GM10248 (cell line): ENCODE measurements at regions not wholly inside any gene's neighbourhood (a gene's known extent, or its start where the extent isn't known, plus 50 kb on each side); places are given as distances from the start of the nearest gene placed in this dataset.

Experiments
- CTCF ChIA-PET: fragments of 300-600 bp; sonication (Branson Sonifier 250); formaldehyde crosslinking; extraction: SDS; loops from one replicate; lab custom pipeline; 2021; ENCODE audit warnings: antibody characterized with exemption; lab: Yijun Ruan, JAX
- POLR2A ChIA-PET: fragments of 350-650 bp; sonication (Branson Sonifier 250); formaldehyde crosslinking; extraction: SDS; loops from one replicate; lab custom pipeline; 2020; ENCODE audit warnings: antibody characterized with exemption; lab: Yijun Ruan, JAX
- DNase-seq: peaks from one replicate; pipeline ENCODE4 v3.0.0; 2012; ENCODE audit errors: extremely low spot score
- TF ChIP-seq, protein P1 (sequence below): IDR thresholded peaks from 2 replicates; pipeline ENCODE4 v1.5.1; 2012; ENCODE audit warnings: mild to moderate bottlenecking, low read depth; ENCODE audit errors: extremely low read depth, missing control alignments, control extremely low read depth

DNA sequence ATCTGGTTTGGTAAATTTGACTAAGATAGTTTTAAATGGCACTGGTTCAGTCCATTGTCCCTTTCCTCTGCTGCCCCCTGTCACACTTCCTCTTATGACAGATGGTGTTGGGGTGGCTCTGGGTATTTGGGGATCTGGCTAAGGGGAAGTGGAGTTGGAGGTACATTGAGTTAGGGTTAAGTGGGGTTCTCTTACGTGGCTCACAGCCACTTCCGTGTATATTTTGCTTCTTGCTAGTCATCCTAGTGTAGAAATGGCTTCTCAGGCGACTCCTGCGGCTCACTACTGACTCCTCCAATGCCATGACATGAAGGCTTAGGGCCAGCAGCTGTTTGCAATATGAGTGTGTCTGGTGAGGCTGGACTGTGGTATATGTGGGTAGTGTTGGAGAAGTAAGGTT is 187.0 kb downstream of the HAUS1 start:
- TF ChIP-seq, protein P1, sequence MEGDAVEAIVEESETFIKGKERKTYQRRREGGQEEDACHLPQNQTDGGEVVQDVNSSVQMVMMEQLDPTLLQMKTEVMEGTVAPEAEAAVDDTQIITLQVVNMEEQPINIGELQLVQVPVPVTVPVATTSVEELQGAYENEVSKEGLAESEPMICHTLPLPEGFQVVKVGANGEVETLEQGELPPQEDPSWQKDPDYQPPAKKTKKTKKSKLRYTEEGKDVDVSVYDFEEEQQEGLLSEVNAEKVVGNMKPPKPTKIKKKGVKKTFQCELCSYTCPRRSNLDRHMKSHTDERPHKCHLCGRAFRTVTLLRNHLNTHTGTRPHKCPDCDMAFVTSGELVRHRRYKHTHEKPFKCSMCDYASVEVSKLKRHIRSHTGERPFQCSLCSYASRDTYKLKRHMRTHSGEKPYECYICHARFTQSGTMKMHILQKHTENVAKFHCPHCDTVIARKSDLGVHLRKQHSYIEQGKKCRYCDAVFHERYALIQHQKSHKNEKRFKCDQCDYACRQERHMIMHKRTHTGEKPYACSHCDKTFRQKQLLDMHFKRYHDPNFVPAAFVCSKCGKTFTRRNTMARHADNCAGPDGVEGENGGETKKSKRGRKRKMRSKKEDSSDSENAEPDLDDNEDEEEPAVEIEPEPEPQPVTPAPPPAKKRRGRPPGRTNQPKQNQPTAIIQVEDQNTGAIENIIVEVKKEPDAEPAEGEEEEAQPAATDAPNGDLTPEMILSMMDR: no peak
- ChIA-PET POLR2A (no interaction called here), CTCF (interaction anchor here (1.1 to 2.5 kb wide), 3 partner anchors 9 to 118 kb away, joined by 3 to 19 read pairs (median 3); no protein-coding TSS in a partner anchor)
- no peak for DNase-seq

- CTCF ChIA-PET: no interaction called here
- DNase-seq: no peak
- POLR2A ChIA-PET: no interaction called here
- TF ChIP-seq, protein P1: no peak
These were observed 189.6 kb downstream of the HAUS1 start for GRCh38 chr18:46293742-46294181.

GRCh38 chr18:46294318-46294717 is 190.1 kb downstream of the HAUS1 start:
- TF ChIP-seq, protein P1: no peak
- no peak for DNase-seq
- ChIA-PET CTCF (no interaction called here), POLR2A (no interaction called here)

- no peak for DNase-seq
- ChIA-PET CTCF (no interaction called here), POLR2A (no interaction called here)
- TF ChIP-seq, protein P1: no peak
These were observed 190.6 kb downstream of the HAUS1 start for GRCh38 chr18:46294751-46295150.

DNA sequence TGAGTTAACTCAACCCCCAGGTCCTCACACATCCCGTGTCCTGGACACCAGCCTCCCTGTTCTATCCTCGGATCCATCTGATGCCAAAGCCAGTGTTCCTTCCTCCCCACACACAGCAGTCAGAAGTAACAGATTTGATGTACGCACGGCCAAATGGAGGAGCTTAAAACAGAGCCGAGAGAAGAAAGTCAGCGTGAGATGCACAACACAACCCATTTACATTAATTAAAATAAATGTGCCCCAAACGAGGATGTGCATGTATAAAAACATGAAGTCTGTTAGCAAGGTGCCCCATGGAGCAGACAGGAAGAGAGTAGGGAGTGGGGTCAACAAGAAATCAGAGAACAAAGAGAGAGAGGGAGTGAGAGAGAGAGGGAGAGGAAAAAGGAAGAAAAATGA is 191.2 kb downstream of the HAUS1 start:
- CTCF ChIA-PET: no interaction called here
- TF ChIP-seq, protein P1: no peak
- no peak for DNase-seq
- POLR2A ChIA-PET: no interaction called here

DNA sequence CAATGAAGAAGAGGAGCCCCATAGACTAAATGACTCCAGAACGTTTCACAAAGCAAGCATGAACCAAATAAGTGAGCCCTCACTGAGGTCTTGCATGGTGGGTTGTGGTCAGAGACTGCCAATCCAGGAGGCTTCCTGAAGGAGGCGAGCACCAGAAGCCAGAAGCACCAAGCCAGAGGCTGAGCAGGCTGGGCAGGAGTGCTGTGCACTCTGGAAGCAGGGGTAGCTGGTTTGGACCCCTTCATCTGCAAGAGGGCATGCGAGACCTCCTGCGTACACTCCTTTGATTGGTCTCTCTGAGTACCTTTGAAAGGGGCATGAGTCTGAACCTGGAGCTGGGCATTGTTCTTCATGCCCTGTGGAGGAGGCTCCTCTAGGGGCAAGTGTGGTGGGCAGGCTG is 192.5 kb downstream of the HAUS1 start:
- POLR2A ChIA-PET: no interaction called here
- TF ChIP-seq, protein P1: no peak
- no peak for DNase-seq
- CTCF ChIA-PET: no interaction called here
